ACHN (cell line): ENCODE measurements at regions not wholly inside any gene's neighbourhood (a gene's known extent, or its start where the extent isn't known, plus 50 kb on each side); places are given as distances from the start of the nearest gene placed in this dataset.

Experiments
- DNase-seq: peaks from one replicate; pipeline ENCODE4 v3.0.0-alpha.2; 2015
- in situ Hi-C: cut with HindIII; loops from 2 replicates; pipeline ENCODE4 v1.10.0; 2017; ENCODE audit warnings: low sequenced_read_pairs, low pct_ligation_motif_present, low pct_unique_long_range_greater_than_20kb

DNA sequence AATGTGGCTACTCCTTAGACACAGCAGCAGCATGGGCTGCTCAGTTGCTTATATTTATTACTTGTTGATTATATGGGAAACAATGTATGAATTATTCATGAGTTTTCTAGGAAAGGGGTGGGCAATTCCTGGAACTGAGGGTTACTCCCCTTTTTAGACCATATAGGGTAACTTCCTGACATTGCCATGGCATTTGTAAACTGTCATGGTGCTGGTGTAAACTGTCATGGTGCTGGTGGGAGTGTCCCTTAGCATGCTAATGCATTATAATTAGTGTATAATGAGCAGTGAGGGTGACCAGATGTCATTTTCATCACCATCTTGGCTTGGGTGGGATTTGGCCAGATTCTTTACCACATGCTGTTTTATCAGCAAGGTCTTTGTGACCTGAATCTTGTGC is 734.6 kb upstream of the PTPRD start:
- in situ Hi-C loops = no loop called here

DNA sequence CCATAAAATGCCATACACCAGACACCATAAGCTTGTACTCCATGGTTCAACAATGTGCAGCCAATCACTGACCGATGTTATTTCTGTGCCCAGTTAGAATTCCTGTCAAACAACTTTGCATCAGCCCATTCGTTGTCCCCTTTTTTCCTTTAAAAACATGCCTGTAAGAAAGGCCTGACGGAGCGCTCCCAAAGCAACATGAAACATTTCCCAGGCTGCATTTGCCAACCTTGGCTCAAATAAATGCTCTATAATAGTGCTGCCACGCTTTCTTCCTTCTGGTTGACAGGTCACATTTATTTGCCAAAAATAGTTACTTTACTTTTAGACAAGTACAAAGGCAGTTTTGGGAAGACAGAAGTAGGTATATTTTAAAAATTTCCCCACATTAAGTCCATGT is 735.6 kb upstream of the PTPRD start:
- in situ Hi-C loops = no loop called here

More for the DNA sequence above, 734.6 kb upstream of the PTPRD start:
- DNase-seq = no peak

GRCh38 chr9:11349187-11349586 is 736.4 kb upstream of the PTPRD start:
- in situ Hi-C loops = no loop called here
- DNase-seq = no peak

More for the DNA sequence above, 735.6 kb upstream of the PTPRD start:
- no peak for DNase-seq

DNA sequence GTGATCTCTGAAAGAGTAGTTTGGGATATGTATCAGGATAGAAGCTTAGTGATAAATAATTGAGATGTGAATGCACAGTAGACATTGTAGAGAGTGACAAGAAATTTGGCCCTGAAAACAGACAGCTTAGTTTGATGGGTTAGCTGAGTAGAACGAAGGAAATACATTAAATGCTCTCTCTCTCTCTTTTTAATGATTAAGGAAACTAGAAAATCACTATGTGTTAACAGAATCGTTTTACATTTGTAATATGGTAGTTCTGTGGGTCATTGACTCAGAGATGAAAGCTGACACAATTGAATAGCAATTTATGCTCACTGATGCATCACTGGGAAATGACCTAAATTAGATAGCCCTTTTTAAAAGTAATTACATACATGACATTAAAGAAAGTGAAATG is 739.8 kb upstream of the PTPRD start:
- DNase-seq = no peak
- in situ Hi-C loops = no loop called here

DNA sequence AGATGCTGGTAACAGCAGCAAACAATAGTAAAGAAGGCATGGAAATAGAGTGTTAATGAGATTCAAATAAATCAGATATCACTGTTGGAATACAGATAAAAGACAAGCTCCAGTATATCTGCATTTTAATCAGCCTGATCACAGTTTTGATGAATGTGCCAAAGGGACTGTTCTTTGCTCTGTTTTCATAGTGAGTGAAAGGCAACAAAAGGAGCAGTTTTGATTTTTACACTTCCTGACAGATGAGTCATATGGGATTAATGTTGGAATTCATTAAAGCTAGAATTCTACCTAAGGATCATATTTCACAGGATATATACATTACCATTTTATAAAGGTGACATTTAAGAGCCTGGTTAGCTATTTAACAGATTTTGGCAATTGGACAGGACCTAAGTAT is 743.3 kb upstream of the PTPRD start:
- in situ Hi-C loops = no loop called here
- DNase-seq = no peak

GRCh38 chr9:11366585-11367129 is 753.9 kb upstream of the PTPRD start:
- no peak for DNase-seq
- in situ Hi-C loops = no loop called here

GRCh38 chr9:11374926-11375325 is 762.1 kb upstream of the PTPRD start:
- in situ Hi-C loops = no loop called here
- DNase-seq = no peak

DNA sequence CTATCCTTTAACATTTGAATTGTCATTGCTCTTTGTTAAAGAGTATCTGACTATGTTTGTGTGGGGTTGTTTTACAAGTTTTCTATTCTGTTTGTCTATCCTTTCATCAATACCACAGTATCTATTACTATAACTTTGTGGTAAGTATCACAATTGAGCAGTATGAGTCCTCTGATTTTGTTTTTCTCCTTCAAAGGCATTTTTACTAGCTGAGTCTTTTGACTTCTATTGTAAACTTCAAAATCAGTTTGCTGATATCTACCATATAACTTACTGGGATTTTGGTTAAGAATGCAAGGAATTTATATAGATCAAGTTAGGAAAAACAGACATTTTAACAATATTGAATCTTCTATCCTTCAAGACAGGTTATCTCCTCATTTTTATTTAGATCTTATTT is 789.8 kb upstream of the PTPRD start:
- no peak for DNase-seq
- in situ Hi-C loops = no loop called here

GRCh38 chr9:11414241-11414640 is 801.4 kb upstream of the PTPRD start:
- no peak for DNase-seq
- in situ Hi-C loops = no loop called here

DNA sequence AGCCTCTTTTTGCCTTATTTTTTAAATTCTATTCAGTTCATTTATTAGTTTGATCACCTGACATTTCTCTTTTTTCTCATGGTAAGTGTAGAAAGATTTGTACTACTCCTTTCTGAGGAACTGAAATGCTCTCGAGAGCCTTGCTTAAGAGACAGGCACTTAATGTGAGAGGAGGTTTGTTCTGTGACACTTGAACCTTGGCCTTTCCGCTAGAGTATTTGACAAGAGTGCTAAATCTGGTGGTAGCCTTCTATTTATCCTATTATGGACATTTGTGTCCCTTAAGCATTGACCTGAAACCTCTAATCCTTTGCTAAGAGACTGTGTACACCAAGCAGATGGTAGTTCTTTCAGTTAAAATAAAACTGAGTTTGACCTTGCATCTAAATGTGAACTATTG is 805.0 kb upstream of the PTPRD start:
- in situ Hi-C loops = no loop called here
- no peak for DNase-seq

- no peak for DNase-seq
- in situ Hi-C loops = no loop called here
Measured at GRCh38 chr9:11431490-11431889, 818.7 kb upstream of the PTPRD start.

- DNase-seq = no peak
- in situ Hi-C loops = no loop called here
Measured at GRCh38 chr9:11432361-11432760, 819.6 kb upstream of the PTPRD start.

DNA sequence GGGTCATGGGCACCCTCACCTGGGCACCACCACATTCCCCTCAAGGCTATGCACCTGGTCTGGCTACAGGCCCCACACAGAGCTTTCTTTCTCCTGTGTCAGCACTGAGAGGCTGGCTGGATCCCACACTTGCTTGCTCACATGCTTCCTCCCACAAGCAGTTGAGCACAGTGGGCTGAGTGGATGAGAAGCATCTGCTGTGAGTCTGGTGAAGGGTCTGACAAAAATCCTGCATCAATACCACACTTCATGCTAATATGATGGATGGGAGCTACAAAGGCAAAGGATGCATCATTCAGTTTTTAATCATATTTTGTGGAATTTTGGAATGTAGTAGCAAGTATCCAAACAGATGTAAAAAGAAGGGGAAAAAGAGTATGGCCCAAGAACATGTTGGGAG is 830.8 kb upstream of the PTPRD start:
- no peak for DNase-seq
- in situ Hi-C loops = no loop called here

GRCh38 chr9:11457825-11458790 is 845.3 kb upstream of the PTPRD start:
- DNase-seq = no peak
- in situ Hi-C loops = no loop called here

DNA sequence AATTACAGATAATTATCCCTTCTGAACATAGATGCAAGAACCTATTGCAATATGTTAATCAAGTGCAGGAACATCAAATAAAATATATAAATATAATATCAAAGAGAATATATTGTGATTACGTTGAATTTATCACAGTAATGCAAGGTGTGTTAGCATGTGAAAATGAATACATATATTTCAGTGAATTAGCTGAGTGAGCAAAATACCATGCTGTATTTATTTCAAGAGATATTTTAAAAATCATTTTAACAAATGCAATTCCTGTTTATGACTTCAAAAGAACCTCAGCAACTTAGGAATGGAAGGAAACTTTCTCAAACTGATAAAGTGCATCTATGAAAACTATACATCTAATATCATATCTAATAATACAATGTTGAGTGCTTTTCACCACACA is 856.9 kb upstream of the PTPRD start:
- DNase-seq = no peak
- in situ Hi-C loops = no loop called here

DNA sequence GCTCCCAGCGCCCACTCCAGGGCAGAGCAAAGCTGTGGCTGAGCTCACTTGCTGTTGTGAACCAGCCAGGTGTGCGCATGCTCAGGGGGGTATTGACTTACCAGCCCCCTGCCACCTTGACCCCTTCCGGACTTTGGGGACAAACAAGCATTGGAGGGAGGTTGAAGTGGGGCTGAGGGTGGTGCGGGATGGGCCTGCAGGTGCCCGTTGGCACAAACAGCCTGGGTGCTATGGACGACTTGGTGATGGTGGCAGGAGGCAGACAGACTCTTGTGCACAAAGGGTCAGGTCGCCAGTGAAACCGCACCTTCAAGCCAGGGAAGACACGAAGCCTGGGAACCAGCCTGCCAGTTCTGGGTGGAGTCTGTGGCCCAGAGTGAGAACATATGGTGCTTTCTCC is 858.5 kb upstream of the PTPRD start:
- in situ Hi-C loops = no loop called here
- no peak for DNase-seq

DNA sequence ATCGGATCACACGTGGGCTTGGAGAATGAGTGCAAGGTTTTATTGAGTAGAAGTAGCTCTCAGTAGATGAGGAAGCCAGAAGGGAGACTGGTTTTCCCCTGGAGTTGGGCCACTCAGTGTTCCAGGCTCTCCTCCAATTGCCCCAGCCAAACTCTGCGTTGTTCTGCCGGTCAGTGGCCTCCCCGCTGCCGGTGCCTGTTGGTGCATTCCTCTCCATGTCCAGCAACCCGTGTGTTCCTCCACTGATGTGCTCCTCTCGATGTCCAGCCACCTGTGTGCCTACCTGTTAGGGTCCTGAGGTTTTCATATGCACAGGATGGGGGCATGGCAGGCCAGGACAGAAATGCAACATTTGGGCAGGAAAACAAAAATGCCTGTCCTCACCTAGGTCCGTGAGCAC is 888.0 kb upstream of the PTPRD start:
- in situ Hi-C loops = no loop called here
- no peak for DNase-seq

- in situ Hi-C loops = no loop called here
Measured at GRCh38 chr9:11506980-11507379, 894.2 kb upstream of the PTPRD start.

GRCh38 chr9:11537566-11537965 is 924.8 kb upstream of the PTPRD start:
- no peak for DNase-seq
- in situ Hi-C loops = no loop called here

More at GRCh38 chr9:11506980-11507379, 894.2 kb upstream of the PTPRD start:
- DNase-seq = no peak

DNA sequence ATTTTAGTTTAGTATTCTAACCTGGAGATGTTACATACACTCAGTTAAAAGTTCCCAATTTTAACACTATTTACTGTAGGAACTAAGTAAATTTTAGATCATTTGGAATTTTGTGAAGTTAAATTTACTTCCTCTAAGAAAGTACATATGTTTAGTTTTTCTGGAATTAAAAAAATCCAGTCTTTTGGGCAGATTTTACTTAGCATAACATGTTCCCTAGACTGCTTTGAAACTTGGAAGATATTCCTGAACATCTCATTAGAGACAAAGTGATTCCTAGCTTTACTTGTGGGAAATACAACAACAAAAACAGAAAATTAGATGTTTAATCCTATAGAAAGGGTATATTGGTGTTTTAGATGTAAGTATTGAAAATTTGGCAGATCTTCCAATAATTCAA is 930.0 kb upstream of the PTPRD start:
- in situ Hi-C loops = no loop called here
- DNase-seq = no peak
